Fibroblast of skin of back (primary cell): ENCODE measurements at regions not wholly inside any gene's neighbourhood (a gene's known extent, or its start where the extent isn't known, plus 50 kb on each side); places are given as distances from the start of the nearest gene placed in this dataset.

Source experiments
- DNase-seq: peaks from one replicate; pipeline ENCODE4 v3.0.0-alpha.2; 2013

DNA sequence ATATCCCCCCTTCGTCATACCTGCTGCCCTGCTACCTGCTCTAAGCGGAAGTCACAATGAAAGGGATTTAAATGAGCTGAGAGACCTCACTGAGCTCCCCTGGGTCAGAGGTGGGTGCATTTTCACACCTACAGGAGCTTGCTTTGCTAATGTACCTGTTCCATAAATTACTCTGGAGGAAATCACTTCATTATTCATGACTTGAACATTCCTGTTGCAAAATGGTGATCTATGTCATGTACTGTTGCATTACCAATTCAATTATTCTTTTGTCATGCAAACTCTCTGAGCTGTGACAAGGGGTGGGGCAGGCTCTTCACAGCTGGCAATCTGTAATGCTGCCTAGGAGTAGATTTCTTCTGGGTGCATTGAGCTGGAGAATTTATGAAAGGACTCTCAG lies 761.3 kb downstream of the TSN start:
- DNase-seq = no peak

DNA sequence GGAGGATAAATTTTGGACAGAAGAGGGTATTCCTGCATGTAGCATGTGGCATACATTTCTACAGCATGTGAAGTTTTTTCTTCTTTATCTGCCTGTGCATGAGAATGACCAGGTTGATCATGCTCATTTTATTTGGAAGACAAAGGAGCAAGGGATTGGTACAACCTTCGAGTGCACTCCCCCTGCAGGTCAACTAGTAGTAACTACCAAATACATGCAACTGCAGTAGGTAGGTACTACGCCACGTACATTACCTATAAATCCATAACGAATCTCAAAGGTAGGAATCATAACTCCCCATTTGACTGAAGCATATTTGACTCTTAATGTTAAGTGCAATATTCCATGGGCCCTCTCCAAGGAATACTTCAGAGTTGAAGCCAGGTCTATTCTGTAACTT lies 763.9 kb downstream of the TSN start:
- no peak for DNase-seq

DNA sequence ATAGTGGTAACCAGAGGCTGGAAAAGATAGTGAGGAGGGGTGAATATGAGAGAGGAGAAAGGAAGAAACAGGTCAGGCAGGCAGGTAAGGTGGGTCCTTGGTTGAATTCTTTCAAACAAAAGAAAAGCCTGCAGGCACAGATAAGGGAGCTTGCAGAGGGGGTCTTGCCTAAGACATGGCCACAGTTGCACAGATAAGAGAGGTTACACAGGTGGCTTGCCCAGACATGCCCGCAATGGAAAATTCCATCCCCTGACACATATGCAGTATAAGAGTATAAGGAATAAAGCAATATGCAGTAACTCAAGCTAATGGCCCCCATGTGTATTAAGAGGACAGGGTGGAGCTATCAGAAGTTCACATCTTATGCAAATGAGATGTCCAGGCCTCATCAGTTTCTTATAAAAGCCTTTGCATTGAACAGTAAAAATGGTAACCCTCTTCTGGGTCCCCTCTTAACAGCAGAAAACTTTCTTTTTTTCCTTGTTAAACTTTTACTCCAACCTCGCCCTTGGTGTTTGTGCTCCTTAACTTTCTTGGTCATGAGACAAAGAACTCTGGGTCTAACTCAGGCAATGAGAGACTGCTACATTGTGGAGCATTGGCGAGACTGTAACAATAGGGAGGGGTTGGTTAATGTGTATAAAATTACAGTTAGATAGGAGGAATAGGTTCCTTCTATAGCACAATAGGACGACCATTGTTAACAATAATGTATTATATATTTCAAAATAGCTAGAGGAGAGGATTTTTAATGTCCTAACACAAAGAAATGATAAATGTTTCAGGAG lies 764.6 kb downstream of the TSN start:
- DNase-seq = no peak

DNA sequence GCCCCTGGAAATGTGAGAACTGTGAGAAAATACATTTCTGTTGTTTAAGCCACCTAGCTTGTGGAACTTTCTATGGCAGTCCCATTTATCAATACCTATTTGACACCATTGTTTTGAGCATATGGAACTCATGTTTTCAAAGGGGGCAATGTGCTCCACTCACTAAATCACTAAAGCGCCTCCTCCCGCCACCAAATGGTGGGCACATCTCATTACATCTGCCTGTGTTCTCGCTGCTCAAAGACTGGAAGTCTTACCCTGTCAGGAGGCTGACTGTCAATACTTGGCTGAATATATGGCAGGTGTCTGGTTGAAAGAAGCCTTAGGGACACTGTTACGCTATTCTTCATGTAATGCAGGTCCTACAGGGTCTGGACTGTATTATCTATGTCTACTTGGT lies 767.7 kb downstream of the TSN start:
- DNase-seq = no peak

DNA sequence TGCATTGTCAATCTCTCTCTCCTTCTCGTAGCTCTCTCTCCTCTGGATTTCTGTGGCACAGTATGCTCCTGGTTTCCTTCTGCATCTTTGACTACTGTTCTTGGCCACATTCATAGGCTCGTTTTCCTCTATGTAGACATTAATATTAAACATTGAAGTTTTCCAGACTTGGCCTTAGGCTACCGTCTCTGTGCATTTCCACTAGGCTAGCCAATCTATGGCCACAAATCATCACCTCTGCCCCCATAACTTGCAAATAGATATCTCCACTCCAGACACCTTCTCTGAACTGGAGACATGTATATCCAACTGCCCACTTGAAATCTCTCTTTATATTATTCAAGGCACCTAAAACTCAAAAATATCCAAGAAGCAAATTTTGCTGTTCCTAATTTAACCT lies 768.5 kb downstream of the TSN start:
- DNase-seq = no peak

DNA sequence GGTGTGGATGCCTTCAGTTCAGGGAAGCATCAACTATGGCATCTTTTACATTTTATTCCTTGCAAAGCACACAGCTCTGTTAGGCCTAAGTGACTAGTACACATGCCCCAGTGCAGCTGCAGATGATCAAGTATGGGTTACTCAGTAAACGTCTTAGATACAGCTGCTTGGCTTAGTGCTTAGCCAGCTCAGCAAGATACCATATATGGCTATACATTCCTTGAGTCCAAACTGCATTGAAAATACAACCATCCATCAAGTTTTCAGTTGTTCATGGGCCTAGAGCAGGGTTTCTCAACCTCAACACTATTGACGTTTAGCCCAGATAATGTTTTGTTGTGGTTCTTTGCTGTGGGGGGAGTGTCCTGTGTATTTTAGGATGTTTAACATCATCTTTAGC lies 769.9 kb downstream of the TSN start:
- DNase-seq = peak; percentile 8

DNA sequence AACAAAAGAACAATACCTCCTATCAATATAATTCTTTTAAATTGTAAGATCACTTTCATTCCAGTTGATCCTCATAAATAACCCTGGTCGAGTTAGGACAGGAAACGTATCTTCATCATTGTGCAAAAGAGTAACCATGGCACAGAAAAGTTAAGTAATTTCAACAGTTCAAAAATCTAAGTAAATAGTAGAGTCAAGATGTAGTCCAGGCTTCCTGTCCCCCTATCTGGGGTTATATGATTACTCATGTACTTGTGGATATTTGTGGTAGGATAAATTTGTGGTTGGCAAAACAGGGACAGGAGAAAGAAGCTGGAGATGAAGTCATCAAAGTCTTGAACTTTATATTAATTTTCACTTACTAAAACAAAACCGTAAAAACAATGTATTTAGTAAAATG lies 772.6 kb downstream of the TSN start:
- DNase-seq = peak; percentile 54

DNA sequence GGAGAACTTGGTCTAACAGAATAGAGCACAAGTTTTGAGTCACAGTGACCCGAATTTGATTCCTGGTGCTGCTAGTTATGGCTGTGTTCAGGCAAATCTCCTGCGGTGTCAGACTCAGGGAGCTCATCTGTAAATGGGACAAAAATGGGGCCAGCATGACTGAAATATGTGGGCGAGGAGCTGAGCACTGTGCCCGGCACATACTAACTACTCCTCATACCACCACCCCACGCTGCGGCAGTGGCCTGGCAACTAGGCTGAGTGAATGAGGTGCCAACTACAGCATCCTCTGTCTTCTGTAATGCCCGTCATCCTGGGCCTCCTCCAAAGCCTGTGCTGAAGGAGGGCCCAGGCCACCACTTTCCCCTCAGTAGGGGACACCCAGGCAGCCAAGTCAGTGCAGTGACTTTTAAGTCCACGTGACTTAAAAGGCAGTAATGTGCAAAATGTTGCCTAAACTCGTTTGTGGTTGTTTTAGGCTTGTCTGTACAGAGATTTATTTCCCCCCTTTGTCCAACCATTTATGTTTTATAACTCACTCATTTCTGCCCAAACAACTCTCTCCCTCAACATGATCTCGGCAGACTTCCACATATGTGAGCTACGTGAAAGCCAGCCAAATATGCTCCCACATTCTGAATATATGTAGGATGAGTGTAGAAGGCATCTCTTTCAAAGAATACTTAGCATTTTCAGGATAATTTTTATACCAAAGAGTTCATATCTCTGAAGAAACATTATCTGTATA lies 773.7 kb downstream of the TSN start:
- peak; percentile 9 for DNase-seq

DNA sequence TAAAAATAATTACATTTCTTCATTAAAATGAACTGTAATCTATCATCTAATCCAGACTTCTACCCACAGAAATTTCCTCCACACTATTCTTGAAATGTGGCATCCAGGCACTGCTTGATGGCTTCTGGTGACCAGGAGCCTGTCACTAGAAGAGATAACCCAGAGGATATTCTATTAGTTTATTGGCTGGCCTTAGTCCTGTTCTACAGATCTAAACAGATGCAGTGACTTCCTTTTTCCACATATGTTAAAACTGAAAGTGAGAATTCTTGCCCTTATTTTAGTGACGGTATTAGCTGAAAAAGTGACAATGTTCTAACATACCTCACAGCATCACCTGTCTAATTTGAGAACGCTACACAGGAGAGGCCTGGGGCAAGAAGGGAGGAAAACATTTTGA lies 775.4 kb downstream of the TSN start:
- no peak for DNase-seq

DNA sequence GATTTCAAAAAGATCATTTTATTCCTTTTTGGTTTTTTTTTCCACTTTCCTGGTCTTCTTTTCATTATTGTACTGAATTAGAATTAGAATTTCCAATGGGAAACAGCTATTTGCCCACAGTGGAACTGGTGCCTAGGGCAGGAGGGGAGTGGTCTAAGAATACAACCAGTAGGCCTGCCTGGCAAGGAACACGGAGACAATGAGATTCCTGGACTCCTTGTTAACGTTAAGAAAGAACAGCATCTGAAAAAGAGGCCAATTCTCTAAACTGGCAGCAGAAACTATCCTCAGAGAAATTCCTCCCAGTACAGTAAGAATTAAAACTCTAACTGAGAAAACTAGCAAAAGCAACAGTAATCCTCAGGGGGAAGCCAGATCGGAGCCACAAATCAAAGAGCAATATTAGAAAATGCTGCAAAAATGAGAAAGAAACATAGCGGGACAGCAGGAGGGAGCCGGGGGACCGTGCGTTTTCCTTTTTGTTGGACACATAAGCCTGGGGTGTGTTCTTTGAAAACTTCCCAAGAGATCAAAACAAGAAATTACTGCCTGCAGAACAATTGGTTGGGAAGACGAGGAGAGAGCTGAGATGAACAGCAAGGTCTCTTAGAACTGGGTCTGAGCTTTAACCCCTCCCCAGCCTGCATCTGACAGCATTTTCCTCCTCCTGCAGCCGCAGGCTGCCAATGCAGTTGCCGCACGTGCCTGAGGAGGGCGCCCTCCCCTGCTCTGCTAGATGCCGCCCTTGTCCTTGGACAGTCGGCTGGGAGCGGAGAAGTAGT lies 776.0 kb downstream of the TSN start:
- DNase-seq = no peak

DNA sequence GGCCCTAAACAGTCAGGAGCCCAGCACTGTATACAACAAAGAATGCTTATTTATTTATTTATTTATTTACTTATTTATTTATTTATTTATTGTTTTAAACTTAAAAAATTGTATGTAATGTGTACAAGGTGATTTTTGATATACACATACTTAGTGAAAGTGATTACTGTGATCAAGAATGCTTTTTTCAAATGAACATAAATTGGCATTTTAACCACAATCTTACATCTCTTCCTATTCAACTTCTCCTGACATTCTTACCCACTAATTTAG lies 776.6 kb downstream of the TSN start:
- no peak for DNase-seq

DNA sequence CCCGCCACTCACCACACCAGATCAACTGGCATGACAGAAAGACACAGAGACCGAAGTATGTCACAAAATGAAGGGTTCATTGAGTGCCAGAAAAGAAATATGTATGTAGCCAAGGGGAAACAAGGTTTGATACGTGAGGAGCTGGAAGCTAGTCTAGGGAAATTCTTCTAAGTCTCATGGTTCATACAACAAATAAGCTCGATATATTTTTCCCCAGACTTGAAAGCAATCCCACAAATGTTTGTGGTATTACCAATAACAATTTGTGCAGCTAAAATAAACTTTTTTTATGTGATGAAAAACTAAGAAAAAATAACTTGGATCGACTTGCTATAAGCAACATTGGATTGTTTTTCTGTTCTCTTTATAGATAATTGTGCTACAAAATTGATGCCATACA lies 777.0 kb downstream of the TSN start:
- DNase-seq = no peak

DNA sequence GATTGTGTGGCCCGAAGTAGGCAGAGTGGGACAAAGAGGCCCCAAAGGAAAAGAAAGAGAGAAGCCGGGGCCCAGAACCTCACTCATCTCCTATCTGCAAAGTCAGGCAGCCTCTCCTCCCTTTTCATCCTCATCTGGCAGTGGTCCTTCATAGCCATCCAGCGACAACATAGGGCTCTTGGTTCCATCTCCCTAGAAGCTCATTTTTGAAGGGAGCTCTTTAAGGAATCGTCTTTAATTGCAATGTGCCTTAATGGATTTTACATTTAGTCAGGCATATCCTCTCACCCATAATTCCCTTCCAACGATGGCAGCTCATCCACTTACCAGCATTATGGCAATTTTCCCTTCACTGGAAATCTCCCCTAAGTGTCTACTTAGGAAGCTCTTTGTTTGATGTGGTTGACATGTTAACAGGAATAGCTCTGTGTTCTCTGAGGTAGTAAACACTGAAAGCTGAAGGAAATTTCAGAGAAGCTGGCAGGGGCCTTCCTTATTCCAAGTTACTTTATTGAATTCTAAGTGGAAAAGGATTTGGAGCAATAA lies 780.6 kb downstream of the TSN start:
- DNase-seq = no peak

DNA sequence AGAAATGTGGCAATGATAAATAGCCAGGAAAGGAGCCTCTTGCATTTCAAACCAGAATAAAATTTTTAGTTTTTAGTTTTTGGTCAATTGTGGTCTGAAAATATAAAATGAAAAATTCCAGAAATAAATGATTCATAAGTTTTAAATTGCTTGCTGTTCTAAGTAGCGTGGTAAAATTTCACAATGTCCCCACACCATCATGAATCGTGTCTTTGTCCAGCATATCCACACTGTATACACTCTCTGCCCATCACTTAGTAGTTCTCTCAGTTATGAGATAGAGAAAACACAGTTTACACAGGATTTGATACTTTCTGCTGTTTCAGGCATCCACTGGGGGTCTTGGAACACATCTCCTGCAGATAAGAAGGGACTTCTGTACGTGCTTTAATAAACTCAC lies 783.9 kb downstream of the TSN start:
- DNase-seq = no peak

DNA sequence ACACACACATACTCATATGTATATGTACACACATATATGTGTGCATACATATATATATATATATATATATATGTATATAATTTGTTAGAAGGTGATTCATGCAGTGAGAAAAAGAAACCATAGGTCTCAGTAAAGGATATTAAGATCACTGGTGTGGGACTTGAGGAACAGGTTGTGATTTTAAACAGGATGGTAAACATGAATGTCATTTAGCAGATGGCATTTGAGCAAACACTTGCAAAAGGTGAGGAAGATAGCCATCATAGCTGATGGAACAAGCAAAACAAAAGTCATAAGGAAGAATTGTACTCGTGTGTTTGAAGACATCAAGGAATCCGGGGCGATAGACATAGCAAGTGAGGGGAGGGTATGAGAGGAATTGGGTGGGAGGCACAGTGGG lies 784.5 kb downstream of the TSN start:
- DNase-seq = no peak

DNA sequence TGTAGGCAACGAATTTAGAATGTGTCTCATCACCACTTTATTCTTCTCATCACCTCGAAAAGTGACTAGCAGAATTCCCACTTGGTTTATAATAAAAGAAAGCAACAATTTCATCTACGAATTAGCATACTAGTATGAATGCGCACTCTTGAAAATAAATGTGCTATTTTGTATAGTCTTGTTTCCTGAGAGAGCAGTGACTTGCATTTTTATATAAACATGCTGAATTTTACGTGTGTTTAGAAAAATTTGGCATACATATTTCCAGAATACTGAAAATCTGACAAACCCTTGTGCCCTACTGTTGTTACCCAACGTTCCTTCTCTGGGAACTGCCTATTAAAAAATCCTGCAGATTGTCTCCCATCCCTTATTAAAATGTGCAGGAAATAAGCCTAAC lies 786.8 kb downstream of the TSN start:
- DNase-seq = no peak

DNA sequence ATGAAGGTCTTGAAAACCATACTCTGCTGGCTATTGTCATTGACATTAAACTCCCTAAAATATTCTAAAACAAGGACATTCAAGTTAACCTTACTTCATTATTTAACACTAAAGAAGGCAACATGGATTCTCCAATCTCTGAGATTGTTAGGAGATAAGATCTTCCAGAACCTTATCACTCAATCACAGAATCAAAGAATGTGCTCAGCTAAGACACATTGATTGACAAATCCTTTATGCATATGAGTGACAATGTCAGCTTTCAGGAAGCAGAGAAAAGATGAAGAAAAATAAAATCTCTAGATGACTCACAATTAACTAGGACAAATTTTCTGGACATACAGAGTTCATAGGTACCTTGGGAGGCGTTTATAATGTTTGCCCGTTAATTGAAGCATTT lies 787.2 kb downstream of the TSN start:
- no peak for DNase-seq

DNA sequence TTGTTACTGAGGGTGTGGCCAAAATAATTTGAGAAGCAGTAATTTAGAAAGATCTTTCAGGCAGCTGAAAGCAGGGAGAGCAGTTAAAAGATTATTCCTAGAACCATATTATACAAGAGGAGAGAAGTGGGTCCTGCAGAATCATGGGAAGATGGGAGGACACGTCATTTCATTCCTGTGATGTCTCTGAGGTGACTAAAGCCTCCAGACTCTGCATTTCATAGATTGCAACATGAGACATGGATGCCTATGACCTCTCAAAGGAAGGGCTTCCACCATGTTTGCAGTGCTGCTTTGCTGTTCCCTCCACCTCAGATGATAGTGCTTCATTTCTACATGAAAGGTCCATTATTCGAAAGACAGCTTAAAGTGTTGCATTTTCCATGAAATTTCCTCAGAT lies 788.4 kb downstream of the TSN start:
- peak; percentile 70 for DNase-seq

DNA sequence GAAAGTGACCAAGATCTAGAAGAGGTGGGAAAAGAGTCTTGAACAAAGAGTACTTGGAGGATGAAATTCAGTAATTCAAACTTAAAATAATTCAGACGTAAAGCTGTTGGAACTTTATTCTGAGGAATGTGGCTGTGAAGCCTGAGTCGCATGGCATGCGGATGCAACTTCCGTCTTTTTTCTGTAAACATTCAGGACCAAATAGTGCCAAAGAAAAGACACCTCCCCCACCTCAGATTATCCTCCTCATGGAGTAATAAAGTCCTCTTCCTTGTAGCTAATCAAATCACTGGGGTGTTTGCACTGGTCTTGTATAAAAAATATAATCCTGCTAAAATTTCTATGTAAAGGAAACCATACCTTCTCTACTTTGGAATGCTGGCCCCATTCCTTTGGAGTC lies 790.4 kb downstream of the TSN start:
- peak; percentile 15 for DNase-seq

DNA sequence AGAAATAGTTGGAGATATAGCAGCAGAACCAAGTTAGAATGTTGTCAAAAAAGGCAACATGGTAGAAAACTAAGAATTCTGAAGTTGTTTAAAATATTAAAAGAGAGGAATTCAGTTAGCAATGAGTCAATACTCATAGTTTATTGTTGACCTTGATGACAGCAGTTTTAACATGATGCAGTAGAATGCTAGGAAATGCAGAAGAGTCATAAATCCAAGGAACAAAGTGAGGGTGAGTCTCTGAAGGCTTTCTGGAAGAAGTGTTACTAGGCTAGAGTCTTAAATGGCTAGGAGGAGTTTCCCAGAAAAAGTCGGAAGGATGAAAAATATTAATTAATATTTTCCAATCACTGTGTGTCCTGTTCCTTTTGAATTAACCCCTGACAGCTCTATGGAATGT lies 807.3 kb downstream of the TSN start:
- DNase-seq = no peak

DNA sequence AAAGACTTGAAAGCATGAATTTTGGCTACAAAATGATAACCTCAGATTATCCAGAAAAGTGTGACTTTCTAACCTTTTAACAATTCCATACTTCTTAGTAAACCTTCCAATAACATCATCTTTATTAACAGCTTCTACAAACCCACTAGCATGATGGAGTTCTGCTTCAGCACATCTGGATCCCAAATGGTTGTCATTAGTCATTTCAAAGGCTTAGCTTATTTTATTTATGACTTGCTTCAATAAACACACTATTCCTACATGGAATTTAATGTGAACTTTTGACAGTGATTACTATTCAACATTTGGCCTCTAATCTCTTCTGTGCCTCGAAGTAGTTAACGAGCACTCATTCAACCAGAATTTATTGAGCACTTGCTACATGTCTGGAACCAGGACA lies 808.3 kb downstream of the TSN start:
- no peak for DNase-seq

DNA sequence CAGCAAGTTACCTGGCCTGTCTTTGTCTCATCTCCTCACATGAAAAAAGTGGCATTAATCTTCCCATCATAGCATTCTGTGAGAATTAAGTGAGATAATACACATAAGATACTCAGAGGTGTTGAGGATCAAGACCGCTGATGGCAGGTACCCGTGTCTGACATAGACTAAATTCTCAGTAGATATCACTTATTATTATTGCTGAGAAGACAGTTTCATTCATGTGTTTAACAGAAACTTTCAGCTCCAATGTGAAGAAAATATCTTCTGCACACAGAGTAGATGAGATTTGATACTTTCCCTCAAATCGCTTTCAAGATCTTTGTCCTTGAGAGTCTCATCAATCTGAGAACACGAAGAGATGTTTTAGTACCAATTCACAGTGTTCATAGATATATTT lies 809.4 kb downstream of the TSN start:
- DNase-seq = no peak

DNA sequence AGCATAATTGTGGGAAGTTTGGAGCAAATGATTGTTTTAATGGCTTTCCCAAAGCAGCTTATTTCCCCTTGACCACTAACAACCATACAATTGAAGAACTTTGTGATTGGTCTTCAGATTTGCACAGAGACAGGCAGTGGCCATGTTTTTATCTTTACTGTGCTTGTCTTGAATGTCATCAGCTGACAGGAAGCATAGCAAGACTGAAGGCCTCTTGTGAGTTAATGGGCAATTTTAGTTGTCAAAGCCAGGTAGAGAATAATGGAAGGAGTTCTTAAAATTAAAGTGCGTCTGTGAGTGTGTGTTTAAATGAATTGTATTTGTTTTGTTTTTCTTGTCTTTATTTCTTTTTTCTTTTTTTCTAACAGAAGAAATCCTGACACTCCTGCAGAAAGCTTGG lies 809.9 kb downstream of the TSN start:
- DNase-seq = no peak

DNA sequence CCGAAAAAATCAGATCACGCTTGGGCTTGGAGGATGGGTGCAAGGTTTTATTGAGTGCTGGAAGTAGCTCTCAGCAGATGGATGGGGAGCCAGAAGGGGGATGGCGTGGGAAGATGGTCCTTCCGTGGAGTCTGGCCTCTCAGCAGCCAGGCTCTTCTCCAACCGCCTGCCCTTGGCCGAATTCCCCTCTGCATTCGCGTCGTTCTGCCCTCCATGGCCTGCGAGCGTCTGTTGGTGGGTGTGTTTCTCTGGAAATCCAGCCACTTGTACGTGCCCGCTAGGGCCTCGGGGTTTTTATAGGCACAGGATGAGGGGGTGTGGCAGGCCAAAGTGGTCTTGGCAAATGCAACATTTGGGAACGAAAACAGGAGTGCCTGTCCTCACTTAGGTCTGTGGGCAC lies 815.2 kb downstream of the TSN start:
- DNase-seq = no peak
